Osteoblast (primary cell): ENCODE measurements at regions not wholly inside any gene's neighbourhood (a gene's known extent, or its start where the extent isn't known, plus 50 kb on each side); places are given as distances from the start of the nearest gene placed in this dataset.

Experiments used
- DNase-seq: peaks from one replicate; pipeline ENCODE4 v3.0.0; 2011; ENCODE audit warnings: low spot score, mixed read lengths; ENCODE audit not compliant: insufficient read length; ENCODE audit errors: missing footprints
- H2AFZ ChIP-seq: 2 replicates; pipeline ENCODE4 v1.6.0; 2011; ENCODE audit warnings: mild to moderate bottlenecking, low read length
- H3K27ac ChIP-seq: 2 replicates; pipeline ENCODE4 v1.5.1; 2011; ENCODE audit warnings: mild to moderate bottlenecking, low read depth, low read length, moderate library complexity
- H3K27me3 ChIP-seq: 2 replicates; pipeline ENCODE4 v1.6.0; 2012; ENCODE audit warnings: mild to moderate bottlenecking, control low read depth, inconsistent platforms, low read length, moderate library complexity; ENCODE audit not compliant: insufficient read depth
- H3K36me3 ChIP-seq: 2 replicates; pipeline ENCODE4 v1.5.1; 2011; ENCODE audit warnings: mild to moderate bottlenecking, low read length, control low read depth, moderate library complexity; ENCODE audit not compliant: insufficient read depth
- H3K4me1 ChIP-seq: 2 replicates; pipeline ENCODE4 v1.5.1; 2011; ENCODE audit warnings: mild to moderate bottlenecking, low read length, control low read depth, moderate library complexity; ENCODE audit not compliant: insufficient read depth
- H3K4me2 ChIP-seq: 2 replicates; pipeline ENCODE4 v1.6.0; 2011; ENCODE audit warnings: mild to moderate bottlenecking, low read length; ENCODE audit not compliant: insufficient read depth
- H3K4me3 ChIP-seq: fragments of 200-600 bp; sonication (generic); 3 replicates; pipeline ENCODE4 v1.5.1; 2012; ENCODE audit warnings: mild to moderate bottlenecking, low read length, inconsistent platforms; ENCODE audit not compliant: insufficient read depth
- H3K79me2 ChIP-seq: 2 replicates; pipeline ENCODE4 v1.6.0; 2012; ENCODE audit warnings: mild to moderate bottlenecking, low read length, control low read depth, inconsistent platforms; ENCODE audit not compliant: insufficient read depth
- H3K9me3 ChIP-seq: 2 replicates; pipeline ENCODE4 v1.5.1; 2011; ENCODE audit warnings: low read depth, low read length, control low read depth
- H4K20me1 ChIP-seq: 2 replicates; pipeline ENCODE4 v1.6.0; 2012; ENCODE audit warnings: mild to moderate bottlenecking, low read length, control low read depth; ENCODE audit not compliant: insufficient read depth
- TF ChIP-seq, protein P1 (sequence below): IDR thresholded peaks from 2 replicates; pipeline ENCODE4 v1.5.1; 2011; ENCODE audit warnings: mild to moderate bottlenecking, low read depth, low read length, moderate library complexity; ENCODE audit errors: extremely low read depth

DNA sequence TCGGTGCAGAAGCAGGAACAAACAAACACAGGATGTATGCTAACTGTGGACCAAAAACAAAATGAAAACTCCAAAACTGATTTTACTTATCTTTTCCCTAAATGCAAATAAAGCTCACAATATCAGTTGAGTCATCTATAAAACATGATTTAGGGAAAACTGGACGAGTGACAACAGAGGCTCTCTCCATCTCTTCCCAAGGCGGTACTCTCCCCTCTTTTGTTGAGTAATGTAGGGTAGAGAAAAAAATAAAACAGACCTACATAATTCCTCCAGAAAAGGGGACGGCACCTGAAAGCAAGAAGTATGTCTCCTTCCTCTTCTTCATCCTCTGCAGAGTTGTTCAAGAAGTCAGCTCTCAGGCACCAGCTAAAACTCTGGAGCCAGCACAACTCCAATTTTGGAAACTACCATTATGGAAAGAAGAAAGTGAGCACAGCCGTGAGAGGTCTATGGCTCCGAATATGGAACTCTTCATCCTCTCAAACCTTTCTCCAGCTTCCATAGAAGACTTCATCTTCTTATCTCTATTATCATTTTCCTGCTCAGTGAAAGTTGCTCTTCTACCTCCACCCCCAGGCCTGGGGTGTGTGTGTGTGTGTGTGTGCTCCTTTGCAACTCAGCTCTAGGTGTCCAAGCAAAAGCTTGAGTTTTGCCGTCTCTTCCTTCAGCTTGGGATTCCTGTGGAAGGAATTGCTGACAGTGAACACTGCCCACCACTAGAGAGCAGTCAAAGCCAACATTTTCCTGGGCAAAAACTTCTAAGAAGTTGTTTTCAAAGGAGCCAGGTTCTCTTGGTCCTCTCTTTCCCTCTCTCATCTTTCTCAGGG lies 155.4 kb downstream of the DIO2 start:
- Histone ChIP-seq H3K4me3 (no peak overlapping the region), H3K36me3 (no peaks in the 10 kb centered on the region), H3K9me3 (no peaks in the 10 kb centered on the region), H2AFZ (peak overlapping the region; percentile 61), H3K79me2 (no peaks in the 10 kb centered on the region), H3K27ac (no peak overlapping the region), H3K4me1 (peaks cover 12% of the 10 kb centered on the region), H4K20me1 (no peaks in the 10 kb centered on the region), H3K27me3 (no peaks in the 10 kb centered on the region), H3K4me2 (peak overlapping the region; percentile 67)
- TF ChIP-seq, protein P1, sequence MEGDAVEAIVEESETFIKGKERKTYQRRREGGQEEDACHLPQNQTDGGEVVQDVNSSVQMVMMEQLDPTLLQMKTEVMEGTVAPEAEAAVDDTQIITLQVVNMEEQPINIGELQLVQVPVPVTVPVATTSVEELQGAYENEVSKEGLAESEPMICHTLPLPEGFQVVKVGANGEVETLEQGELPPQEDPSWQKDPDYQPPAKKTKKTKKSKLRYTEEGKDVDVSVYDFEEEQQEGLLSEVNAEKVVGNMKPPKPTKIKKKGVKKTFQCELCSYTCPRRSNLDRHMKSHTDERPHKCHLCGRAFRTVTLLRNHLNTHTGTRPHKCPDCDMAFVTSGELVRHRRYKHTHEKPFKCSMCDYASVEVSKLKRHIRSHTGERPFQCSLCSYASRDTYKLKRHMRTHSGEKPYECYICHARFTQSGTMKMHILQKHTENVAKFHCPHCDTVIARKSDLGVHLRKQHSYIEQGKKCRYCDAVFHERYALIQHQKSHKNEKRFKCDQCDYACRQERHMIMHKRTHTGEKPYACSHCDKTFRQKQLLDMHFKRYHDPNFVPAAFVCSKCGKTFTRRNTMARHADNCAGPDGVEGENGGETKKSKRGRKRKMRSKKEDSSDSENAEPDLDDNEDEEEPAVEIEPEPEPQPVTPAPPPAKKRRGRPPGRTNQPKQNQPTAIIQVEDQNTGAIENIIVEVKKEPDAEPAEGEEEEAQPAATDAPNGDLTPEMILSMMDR = peak; percentile 81
- no peak for DNase-seq

DNA sequence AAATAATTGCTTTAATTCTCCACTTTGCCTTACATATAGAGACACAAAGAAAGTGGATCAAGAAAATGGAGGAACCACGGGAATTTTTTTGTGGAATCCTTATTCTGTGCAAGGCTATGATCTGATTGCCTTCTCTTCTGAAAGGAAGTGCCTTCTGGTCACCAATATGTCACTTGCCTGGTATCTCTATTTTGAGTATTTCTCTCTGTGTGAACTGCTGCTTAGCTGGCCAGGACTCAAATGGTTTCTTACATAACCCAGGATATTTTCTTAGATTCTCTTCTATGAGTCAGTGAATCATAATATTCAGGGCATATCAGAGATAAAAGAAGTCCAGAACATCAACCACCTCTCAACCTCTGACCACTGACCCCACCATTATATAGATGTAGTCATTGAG lies 156.1 kb downstream of the DIO2 start:
- H3K9me3 ChIP-seq = no peaks in the 10 kb centered on the region
- peaks cover 12% of the 10 kb centered on the region for H3K4me1 ChIP-seq
- no peak overlapping the region for H2AFZ ChIP-seq
- no peaks in the 10 kb centered on the region for H3K79me2 ChIP-seq
- H4K20me1 ChIP-seq = no peaks in the 10 kb centered on the region
- no peaks in the 10 kb centered on the region for H3K27me3 ChIP-seq
- no peak overlapping the region for H3K4me2 ChIP-seq
- TF ChIP-seq, protein P1 = no peak
- H3K36me3 ChIP-seq = no peaks in the 10 kb centered on the region
- H3K4me3 ChIP-seq = no peak overlapping the region
- DNase-seq = no peak
- H3K27ac ChIP-seq = no peak overlapping the region

DNA sequence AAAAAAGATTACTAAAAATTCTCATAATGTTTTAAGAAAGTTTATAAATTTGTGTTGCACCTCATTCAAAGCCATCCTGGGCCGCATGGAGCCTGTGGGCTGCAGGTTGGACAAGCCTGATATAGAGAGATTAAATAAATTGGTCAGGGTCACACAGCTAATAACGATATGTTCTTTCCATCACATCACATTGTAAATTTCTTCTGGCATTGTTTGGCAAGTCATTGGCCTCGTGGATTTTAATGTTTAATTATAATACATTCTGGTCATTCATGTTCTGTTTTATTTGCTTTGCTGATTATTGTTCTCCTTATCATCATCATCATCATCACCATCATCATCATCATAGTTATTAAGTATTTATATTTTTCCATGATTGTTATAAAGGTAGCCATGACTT lies 157.3 kb downstream of the DIO2 start:
- Histone ChIP-seq H3K79me2 (no peaks in the 10 kb centered on the region), H3K4me2 (no peak overlapping the region), H2AFZ (no peak overlapping the region), H3K27ac (no peak overlapping the region), H3K4me3 (no peak overlapping the region), H3K4me1 (peaks cover 12% of the 10 kb centered on the region), H3K36me3 (no peaks in the 10 kb centered on the region), H4K20me1 (no peaks in the 10 kb centered on the region), H3K9me3 (no peaks in the 10 kb centered on the region), H3K27me3 (no peaks in the 10 kb centered on the region)
- DNase-seq = no peak
- TF ChIP-seq, protein P1 = no peak

DNA sequence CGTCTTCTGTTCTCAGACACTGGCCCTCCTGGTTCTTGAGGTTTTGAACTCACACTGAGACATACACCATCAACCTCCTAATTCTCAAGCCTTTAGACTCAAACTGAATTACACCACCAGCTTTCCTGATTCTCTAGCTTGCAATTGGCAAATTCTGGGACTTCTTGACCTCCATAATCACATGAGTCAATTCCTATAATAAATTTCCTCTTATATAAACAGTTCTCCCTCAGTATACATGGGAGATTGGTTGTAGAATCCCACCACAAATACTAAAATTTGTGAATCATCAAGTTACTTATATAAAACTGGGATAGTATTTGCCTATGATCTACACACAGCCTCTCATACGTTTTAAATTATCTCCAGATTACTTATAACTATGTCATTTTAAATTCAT lies 162.2 kb downstream of the DIO2 start:
- H3K4me1 ChIP-seq = no peaks in the 10 kb centered on the region
- no peaks in the 10 kb centered on the region for H3K27me3 ChIP-seq
- no peaks in the 10 kb centered on the region for H4K20me1 ChIP-seq
- TF ChIP-seq, protein P1 = no peak
- no peak overlapping the region for H3K4me2 ChIP-seq
- no peaks in the 10 kb centered on the region for H3K9me3 ChIP-seq
- no peak overlapping the region for H3K4me3 ChIP-seq
- no peak overlapping the region for H2AFZ ChIP-seq
- DNase-seq = no peak
- H3K27ac ChIP-seq = no peak overlapping the region
- no peaks in the 10 kb centered on the region for H3K79me2 ChIP-seq
- H3K36me3 ChIP-seq = no peaks in the 10 kb centered on the region
